ENCODE measurements at regions not wholly inside any gene's neighbourhood (a gene's known extent, or its start where the extent isn't known, plus 50 kb on each side); places are given as distances from the start of the nearest gene placed in this dataset.

DNA sequence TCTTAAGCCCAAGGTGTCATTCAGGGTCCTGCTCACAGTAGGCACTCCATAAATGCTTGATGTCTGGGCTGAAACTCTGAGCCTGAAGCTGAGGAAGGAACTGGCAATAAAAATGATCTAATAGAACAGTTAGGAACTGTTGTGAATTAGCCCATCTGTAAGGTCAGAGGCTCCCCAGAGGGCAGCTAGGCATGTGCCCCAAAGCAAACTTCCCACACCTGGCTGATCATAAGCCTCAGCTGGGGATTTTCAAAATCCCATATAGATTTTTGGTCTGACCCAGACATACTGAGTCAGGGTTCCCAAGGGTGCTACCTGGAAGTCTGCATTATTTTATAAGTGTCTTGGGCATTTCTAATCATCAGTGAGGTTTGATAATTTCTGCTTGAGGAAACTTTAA is 309.4 kb upstream of the PROX1 start:
- no peak overlapping the region for H3K27ac Mint-ChIP-seq
- peaks cover 3% of the 10 kb centered on the region for H3K36me3 Mint-ChIP-seq
- no peaks in the 10 kb centered on the region for H3K4me1 Mint-ChIP-seq (ENCODE audit: low read depth)
- peaks cover 4% of the 10 kb centered on the region for H3K9me3 Mint-ChIP-seq (ENCODE audit: low read depth)
- H3K27me3 Mint-ChIP-seq = peaks cover 2% of the 10 kb centered on the region
- no peak overlapping the region for H3K4me3 Mint-ChIP-seq

DNA sequence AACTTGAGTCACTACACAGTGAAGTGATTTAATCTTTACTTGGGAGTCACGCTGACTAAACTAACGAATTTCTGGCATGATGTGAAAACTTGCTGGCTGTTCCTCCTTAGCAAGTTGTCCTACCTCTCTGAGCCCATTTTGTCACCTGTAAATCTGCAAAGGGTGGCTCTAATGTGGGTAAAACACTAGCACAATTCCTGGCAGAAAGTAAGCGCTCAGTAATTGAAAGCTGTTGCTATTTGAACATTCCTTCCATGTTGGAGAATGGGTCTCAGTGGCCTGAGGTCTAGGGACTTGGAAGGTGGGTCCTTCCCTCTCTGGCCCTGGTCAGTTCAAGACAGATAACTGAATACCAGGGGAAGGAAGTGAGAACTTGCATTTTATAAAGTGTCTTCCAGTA is 309.0 kb upstream of the PROX1 start:
- Mint-ChIP-seq H3K36me3 (peaks cover 3% of the 10 kb centered on the region), H3K27ac (no peak overlapping the region), H3K27me3 (peaks cover 2% of the 10 kb centered on the region), H3K4me3 (no peak overlapping the region), H3K4me1 (ENCODE audit: low read depth) (no peaks in the 10 kb centered on the region), H3K9me3 (ENCODE audit: low read depth) (peaks cover 4% of the 10 kb centered on the region)

DNA sequence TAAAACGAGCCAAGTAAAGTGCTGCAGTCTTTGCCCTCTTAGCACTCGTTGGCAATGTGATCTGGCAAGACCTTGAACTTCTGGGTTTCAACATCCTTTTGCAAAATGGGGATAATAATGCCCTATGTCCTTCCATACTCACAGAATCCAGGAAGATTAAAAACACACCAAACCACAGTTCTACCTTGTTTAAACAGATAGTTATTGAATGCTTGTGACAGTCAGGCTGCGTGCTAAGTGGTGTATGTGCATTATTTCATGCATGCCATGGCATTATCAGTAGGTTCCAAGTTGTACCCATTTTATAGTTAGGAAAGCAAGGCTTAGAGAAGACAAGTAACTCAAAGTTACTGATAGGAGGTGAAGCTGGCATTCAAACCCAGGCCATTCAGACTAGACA is 308.6 kb upstream of the PROX1 start:
- Mint-ChIP-seq H3K36me3 (peaks cover 3% of the 10 kb centered on the region), H3K4me1 (ENCODE audit: low read depth) (no peaks in the 10 kb centered on the region), H3K9me3 (ENCODE audit: low read depth) (peaks cover 4% of the 10 kb centered on the region), H3K27ac (no peak overlapping the region), H3K27me3 (peaks cover 2% of the 10 kb centered on the region), H3K4me3 (no peak overlapping the region)

DNA sequence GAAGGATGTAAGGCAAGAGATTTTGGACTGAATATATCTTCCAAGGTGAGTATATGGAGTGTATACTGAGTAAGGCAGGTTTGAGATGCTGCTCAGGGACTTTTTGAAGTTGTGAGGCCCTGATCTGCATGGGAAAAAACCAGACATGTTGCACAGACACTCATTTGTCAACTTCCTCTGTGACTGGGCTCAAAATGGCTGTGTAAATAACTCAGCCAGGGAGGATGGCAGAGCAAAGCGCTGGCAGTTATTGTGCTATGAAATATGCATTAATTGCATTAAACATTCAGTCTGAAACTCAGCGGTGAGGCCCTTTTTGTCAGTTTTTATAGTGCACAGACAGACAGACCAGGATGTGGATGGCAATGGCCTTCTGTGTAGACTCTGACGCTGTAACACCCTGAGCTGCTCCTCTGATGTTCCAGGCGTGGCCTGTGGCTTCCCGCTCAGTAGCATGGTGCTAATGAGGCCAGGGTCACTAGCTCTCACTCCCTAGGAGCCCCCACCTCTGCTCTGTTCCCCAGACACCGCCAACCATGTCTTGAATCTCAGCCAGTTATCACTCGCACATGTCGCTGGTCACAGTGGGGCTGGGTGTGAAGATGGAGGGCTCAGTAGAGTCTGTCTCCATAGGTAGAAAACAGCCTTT is 307.0 kb upstream of the PROX1 start:
- no peak overlapping the region for H3K27ac Mint-ChIP-seq
- H3K36me3 Mint-ChIP-seq = peaks cover 3% of the 10 kb centered on the region
- no peaks in the 10 kb centered on the region for H3K9me3 Mint-ChIP-seq (ENCODE audit: low read depth)
- no peak overlapping the region for H3K4me3 Mint-ChIP-seq
- peaks cover 2% of the 10 kb centered on the region for H3K27me3 Mint-ChIP-seq
- no peaks in the 10 kb centered on the region for H3K4me1 Mint-ChIP-seq (ENCODE audit: low read depth)

DNA sequence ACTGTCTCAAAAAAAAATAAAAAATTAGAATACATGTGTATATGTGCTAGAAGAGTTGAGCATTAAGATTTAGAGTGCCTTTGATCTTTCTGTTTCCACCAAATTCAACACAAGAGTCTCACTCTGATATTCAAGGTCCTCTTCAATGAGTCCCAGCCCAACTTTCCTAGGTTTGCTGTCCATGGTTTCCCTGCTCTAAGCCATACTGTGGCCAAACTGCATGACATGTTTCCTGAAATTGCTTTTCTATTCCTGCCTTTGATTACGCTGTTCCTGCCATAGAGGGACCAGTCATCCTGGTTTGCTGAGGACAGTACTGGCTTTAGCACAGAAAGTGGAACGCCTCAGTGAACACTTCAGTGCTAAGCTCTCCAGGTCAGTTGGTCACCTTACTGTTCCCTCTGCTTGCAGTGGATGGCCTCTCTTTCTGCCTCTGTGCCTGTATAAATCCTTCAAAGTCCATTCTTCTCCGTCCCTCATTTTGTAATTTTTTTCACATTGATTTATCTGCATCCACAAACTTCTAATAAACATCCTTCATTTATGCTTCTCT is 305.9 kb upstream of the PROX1 start:
- no peaks in the 10 kb centered on the region for H3K9me3 Mint-ChIP-seq (ENCODE audit: low read depth)
- no peaks in the 10 kb centered on the region for H3K4me1 Mint-ChIP-seq (ENCODE audit: low read depth)
- H3K36me3 Mint-ChIP-seq = no peaks in the 10 kb centered on the region
- H3K27ac Mint-ChIP-seq = no peak overlapping the region
- no peak overlapping the region for H3K4me3 Mint-ChIP-seq
- H3K27me3 Mint-ChIP-seq = no peaks in the 10 kb centered on the region

DNA sequence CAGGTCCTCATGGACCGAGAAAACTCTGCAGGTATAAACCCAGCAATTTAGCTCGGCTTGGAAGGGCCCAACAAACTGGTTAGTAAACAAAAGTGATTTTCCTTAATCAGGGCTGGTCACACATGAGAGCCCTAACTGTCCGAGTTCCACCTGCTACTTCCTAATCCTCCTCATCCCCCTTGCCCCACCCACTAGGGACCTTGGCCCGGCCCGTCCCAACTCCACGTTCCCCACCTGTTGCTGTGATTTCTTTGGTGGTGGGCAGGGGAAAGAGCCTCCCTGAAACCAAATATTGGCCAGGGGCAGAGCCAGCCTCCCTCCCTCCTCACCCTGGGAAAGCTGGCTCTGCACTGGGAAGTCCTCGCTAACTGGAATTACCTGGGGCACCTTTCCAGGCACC is 304.2 kb upstream of the PROX1 start:
- no peaks in the 10 kb centered on the region for H3K4me1 Mint-ChIP-seq (ENCODE audit: low read depth)
- H3K27me3 Mint-ChIP-seq = no peaks in the 10 kb centered on the region
- no peak overlapping the region for H3K4me3 Mint-ChIP-seq
- no peaks in the 10 kb centered on the region for H3K36me3 Mint-ChIP-seq
- no peaks in the 10 kb centered on the region for H3K9me3 Mint-ChIP-seq (ENCODE audit: low read depth)
- no peak overlapping the region for H3K27ac Mint-ChIP-seq

DNA sequence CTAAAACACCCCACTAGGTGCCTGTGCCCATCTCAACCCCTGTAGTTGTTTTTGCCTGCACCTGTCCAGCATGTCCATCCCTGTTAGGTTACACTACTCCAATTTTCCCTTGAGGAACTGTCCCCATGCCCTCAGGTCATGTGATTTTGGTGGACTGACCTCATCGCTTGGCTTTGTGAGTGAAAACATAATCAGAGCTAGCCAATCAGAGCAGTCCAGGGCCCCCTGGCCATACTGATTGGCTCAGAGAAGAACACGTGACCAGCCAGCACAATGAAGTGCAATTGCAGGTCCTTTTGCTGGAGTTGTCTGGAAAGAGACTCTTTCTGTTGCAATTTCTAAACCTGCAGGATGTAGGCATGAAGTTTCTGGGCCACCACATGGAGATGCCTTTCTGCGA is 303.3 kb upstream of the PROX1 start:
- H3K4me1 Mint-ChIP-seq (ENCODE audit: low read depth) = no peaks in the 10 kb centered on the region
- H3K36me3 Mint-ChIP-seq = no peaks in the 10 kb centered on the region
- H3K27ac Mint-ChIP-seq = no peak overlapping the region
- no peak overlapping the region for H3K4me3 Mint-ChIP-seq
- no peaks in the 10 kb centered on the region for H3K27me3 Mint-ChIP-seq
- no peaks in the 10 kb centered on the region for H3K9me3 Mint-ChIP-seq (ENCODE audit: low read depth)

DNA sequence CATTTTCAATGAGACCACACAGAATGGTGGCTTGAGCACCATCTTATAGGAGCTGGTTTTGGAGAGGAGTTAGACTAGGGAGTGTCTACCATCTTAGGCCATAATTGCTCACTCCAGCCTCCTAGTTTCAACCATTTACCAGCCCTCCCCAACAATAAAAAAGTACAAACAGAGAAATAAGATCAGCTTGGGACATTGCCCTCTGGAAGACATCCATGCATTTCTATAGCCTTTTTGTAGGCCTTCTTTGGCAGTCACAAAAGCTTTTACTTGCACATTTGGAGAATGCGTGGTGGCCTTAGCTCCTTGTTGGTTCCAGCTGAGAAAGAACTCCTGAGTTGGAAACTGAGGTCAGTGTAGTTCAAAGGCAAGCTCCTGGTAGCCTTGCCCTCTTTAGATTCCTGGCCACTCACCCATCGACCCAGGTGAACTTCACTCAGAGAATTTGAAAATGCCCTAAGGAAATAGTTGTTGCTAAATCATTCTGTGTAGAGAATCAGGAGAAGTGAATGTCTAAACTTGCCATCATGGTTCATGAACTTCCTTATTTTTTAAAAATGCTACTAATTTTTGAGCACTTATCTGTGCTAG is 301.7 kb upstream of the PROX1 start:
- no peaks in the 10 kb centered on the region for H3K4me1 Mint-ChIP-seq (ENCODE audit: low read depth)
- H3K36me3 Mint-ChIP-seq = no peaks in the 10 kb centered on the region
- no peak overlapping the region for H3K4me3 Mint-ChIP-seq
- no peaks in the 10 kb centered on the region for H3K9me3 Mint-ChIP-seq (ENCODE audit: low read depth)
- H3K27me3 Mint-ChIP-seq = no peaks in the 10 kb centered on the region
- H3K27ac Mint-ChIP-seq = no peak overlapping the region

DNA sequence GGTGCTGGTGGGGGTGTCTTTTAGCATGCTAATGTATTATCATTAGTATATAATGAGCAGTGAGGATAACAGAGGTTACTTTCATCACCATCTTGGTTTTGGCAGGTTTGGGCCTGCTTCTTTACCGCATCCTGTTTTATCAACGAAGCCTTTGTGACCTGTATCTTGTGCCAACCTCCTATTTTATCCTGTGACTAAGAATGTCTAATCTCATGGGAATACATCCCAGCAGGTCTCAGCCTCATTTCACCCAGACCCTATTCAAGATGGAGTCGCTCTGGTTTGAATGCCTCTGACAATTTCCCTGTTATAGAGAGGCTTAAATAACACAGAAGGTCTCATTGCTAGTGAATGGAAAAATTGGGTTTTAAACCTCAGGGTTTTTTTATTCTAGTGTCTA is 300.8 kb upstream of the PROX1 start:
- Mint-ChIP-seq H3K9me3 (ENCODE audit: low read depth) (no peaks in the 10 kb centered on the region), H3K27ac (no peak overlapping the region), H3K36me3 (no peaks in the 10 kb centered on the region), H3K27me3 (no peaks in the 10 kb centered on the region), H3K4me1 (ENCODE audit: low read depth) (no peaks in the 10 kb centered on the region), H3K4me3 (no peak overlapping the region)

DNA sequence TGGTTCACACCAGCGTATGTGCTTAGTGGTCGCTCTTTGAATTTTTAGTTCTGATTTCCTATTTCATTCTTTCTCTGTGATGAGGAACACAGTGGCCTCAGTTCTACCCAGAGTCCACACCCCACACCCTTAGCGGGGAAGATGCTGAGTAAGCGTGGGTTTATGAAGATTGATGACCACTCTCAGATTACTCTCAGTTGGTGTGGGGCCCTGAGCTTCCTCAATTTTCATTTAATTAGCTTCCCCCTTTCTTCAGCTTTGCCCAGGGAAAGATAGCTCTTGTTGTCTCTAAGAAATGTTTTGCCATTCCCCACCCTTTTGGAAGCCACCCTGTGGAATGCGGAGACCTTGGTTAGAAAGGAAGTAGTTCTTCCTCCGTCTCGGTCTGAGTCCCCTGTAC is 299.9 kb upstream of the PROX1 start:
- Mint-ChIP-seq H3K9me3 (ENCODE audit: low read depth) (no peaks in the 10 kb centered on the region), H3K4me1 (ENCODE audit: low read depth) (no peaks in the 10 kb centered on the region), H3K27me3 (no peaks in the 10 kb centered on the region), H3K36me3 (no peaks in the 10 kb centered on the region), H3K4me3 (no peak overlapping the region), H3K27ac (no peak overlapping the region)

DNA sequence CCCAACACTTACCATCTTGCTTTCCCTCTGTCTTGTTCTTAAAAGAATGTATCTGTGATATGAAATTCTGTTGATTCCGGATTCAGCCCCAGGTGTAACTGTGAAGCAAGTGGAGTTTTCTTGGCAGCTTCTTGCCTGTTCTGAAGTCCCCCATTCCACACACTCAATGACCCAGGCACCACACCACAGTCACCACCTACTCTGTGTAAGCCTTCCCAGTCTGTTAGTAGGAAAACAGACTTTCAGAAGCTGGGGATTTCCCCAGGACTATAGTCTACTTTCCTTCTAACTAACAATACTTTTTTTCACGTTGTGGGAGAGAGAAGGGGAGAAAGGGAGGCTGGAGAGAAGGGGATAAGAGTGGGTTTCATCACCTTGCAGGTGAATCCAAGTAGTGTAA is 299.1 kb upstream of the PROX1 start:
- no peak overlapping the region for H3K27ac Mint-ChIP-seq
- no peaks in the 10 kb centered on the region for H3K27me3 Mint-ChIP-seq
- no peaks in the 10 kb centered on the region for H3K4me1 Mint-ChIP-seq (ENCODE audit: low read depth)
- H3K9me3 Mint-ChIP-seq (ENCODE audit: low read depth) = no peaks in the 10 kb centered on the region
- no peak overlapping the region for H3K4me3 Mint-ChIP-seq
- no peaks in the 10 kb centered on the region for H3K36me3 Mint-ChIP-seq

DNA sequence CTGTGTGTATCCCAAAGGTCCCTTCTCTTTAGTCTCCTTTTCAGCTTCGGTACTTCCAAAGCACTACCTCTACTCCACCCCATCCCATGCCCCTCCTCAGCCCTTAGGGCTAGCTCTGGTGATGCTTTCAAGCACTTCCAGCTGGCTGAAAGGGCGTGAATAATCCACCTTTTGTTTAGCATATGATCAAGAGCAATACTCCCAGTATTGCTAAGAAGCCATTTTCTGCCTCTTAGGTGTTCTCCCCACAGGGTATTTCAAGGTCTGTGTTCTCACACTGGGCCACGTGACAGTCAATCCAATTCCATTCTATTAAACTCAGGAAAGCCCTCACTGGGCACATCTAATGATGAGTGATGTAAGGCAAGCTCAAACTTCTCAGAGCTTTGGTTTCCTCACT is 298.5 kb upstream of the PROX1 start:
- Mint-ChIP-seq H3K27ac (no peak overlapping the region), H3K4me1 (ENCODE audit: low read depth) (no peaks in the 10 kb centered on the region), H3K27me3 (no peaks in the 10 kb centered on the region), H3K9me3 (ENCODE audit: low read depth) (no peaks in the 10 kb centered on the region), H3K36me3 (no peaks in the 10 kb centered on the region), H3K4me3 (no peak overlapping the region)

DNA sequence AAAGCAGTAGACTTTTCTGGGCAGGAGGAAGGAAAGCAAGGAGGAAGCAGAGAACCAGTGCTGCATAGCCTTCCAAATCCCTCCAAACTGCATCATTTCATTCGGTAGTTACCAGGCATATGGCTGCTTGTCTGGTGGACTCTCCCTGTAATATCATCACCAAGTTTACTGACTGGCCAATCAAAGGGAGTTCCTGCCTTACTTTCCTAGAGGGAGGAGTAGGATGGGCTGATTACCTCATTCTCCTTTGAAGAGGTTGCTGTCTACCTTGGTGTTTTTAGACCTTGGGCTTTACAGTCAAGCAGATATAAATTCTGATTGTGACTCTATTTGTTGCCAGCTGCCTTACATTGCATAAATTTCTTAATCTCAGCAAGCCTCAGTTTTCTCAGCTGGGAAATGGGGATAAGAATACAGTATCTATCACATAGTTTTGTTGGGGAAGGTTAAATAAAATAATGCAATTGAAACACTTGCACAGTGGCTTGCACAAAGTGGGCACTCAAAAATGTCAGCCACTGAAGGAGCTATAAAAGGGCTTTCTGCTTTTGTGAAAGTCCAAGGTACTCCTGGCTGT is 297.3 kb upstream of the PROX1 start:
- Mint-ChIP-seq H3K9me3 (ENCODE audit: low read depth) (no peaks in the 10 kb centered on the region), H3K4me1 (ENCODE audit: low read depth) (no peaks in the 10 kb centered on the region), H3K36me3 (no peaks in the 10 kb centered on the region), H3K27ac (no peak overlapping the region), H3K27me3 (no peaks in the 10 kb centered on the region), H3K4me3 (no peak overlapping the region)

DNA sequence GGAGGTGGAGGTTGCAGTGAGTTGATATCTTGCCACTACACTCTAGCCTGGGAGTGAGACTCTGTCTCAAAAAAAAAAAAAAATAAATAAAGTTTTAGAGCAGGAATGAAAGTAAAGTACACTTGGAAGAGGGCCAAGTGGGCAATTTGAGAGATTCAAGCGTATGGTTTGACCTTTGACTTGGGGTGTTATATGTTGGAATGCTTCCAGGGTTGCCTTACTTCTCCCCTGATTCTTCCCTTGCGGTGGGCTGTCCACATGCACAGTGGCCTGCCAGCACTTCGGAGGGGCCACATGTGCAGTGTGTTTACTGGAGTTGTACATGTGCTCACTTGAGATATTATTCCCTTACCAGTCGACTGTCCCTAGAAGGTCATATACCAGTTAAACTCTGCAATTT is 295.5 kb upstream of the PROX1 start:
- H3K36me3 Mint-ChIP-seq = no peaks in the 10 kb centered on the region
- H3K4me3 Mint-ChIP-seq = no peak overlapping the region
- H3K27me3 Mint-ChIP-seq = no peaks in the 10 kb centered on the region
- H3K9me3 Mint-ChIP-seq (ENCODE audit: low read depth) = no peaks in the 10 kb centered on the region
- H3K27ac Mint-ChIP-seq = no peak overlapping the region
- H3K4me1 Mint-ChIP-seq (ENCODE audit: low read depth) = no peaks in the 10 kb centered on the region

DNA sequence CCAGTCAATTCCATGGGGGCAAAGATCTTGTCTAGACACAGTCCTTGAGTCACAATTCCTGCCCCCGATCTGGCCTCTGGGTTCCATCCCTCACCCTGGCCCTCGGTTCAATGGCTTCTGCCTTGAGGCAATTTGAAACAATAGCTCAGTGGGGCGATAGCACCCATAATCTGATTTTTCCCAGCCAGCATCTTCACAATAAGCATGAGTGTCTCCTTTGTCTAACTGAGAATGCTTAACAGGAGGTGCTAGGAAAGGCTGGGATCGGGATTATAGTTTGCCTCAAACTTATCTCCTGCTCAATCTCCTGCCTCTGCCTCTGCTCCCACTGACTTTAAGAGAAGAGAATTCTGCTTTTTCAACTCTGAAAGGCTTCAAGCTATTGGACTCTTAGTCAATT is 293.9 kb upstream of the PROX1 start:
- no peaks in the 10 kb centered on the region for H3K4me1 Mint-ChIP-seq (ENCODE audit: low read depth)
- H3K9me3 Mint-ChIP-seq (ENCODE audit: low read depth) = no peaks in the 10 kb centered on the region
- no peaks in the 10 kb centered on the region for H3K36me3 Mint-ChIP-seq

More for the DNA sequence above, 293.9 kb upstream of the PROX1 start:
- H3K27ac Mint-ChIP-seq = no peak overlapping the region
- no peaks in the 10 kb centered on the region for H3K27me3 Mint-ChIP-seq
- H3K4me3 Mint-ChIP-seq = no peak overlapping the region
